Peyer's patch (tissue), 4 donors: ENCODE measurements at regions not wholly inside any gene's neighbourhood (a gene's known extent, or its start where the extent isn't known, plus 50 kb on each side); places are given as distances from the start of the nearest gene placed in this dataset.
A peak's percentile ranks its signal among the peaks of the same experiment; 100 is the strongest.

Experiments
- DNase-seq, 3 donors: peaks; one replicate each; pipeline ENCODE4 v3.0.0-alpha.2; 2017 to 2019
- H3K27ac ChIP-seq, 4 donors: fragments of 200-600 bp; sonication (generic); one replicate each; pipeline ENCODE4 v1.5.1; 2016 to 2019
- H3K27me3 ChIP-seq, 2 donors: fragments of 200-600 bp; sonication (generic); one replicate each; pipeline ENCODE4 v1.5.1; 2019
- H3K36me3 ChIP-seq, 3 donors: fragments of 200-600 bp; sonication (generic); one replicate each; pipeline ENCODE4 v1.5.1; 2016 to 2019
- H3K4me1 ChIP-seq, 4 donors: fragments of 200-600 bp; sonication (generic); one replicate each; pipeline ENCODE4 v1.5.1; 2016 to 2019
- H3K4me3 ChIP-seq, 4 donors: fragments of 200-600 bp; sonication (generic); 1 replicate in 3 of 4; 2 replicates in 1 of 4; pipeline ENCODE4 v1.5.1; 2016 to 2019; ENCODE audit warnings: mild to moderate bottlenecking in 1 of 4
- H3K9me3 ChIP-seq, 4 donors: fragments of 200-600 bp; sonication (generic); one replicate each; pipeline ENCODE4 v1.5.1; 2016 to 2019; ENCODE audit warnings: mild to moderate bottlenecking in 1 of 4
- CTCF ChIP-seq, 6 experiments: fragments of 450-650 bp in 4 of 6; fragments of 200-600 bp in 2 of 6; sonication (generic) in 1 of 6; IDR thresholded peaks; one replicate each; pipeline ENCODE4 v1.5.1; 2017 to 2019; ENCODE audit warnings: antibody characterized with exemption in 6 of 6, mild to moderate bottlenecking in 3 of 6, moderate library complexity in 1 of 6
- POLR2A ChIP-seq, 2 donors: fragments of 450-650 bp; IDR thresholded peaks; one replicate each; pipeline ENCODE4 v1.5.1; 2017; ENCODE audit warnings: antibody characterized with exemption in 2 of 2, mild to moderate bottlenecking in 2 of 2, moderate library complexity in 2 of 2

DNA sequence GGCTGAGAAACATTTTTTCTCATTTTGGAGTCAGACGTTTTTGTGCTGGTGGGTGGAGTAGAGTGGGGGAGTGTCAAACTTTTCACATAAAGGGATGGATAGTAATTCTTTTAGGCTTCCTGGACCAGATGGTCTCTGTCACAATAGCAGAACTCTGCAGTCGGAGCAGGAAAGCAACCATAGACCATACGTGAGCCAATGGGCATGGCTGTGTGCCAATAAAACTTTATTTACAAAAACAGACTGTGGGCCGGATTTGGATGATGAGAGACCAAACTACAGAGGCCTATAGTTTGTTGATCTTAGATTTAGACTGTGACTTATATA is 70.8 kb upstream of the SLC22A23 start:
- Histone ChIP-seq H3K4me1 (no peaks in the 10 kb centered on the region), H3K4me3 (no peak overlapping the region), H3K36me3 (no peaks in the 10 kb centered on the region), H3K9me3 (no peaks in the 10 kb centered on the region), H3K27me3 (no peaks in the 10 kb centered on the region), H3K27ac (no peak overlapping the region)
- no peak for DNase-seq
- no peak for TF ChIP-seq CTCF (IDR thresholded peaks at IDR 0.05)
- no peak for TF ChIP-seq POLR2A (IDR thresholded peaks at IDR 0.05)

- no peak overlapping the region for H3K4me3 ChIP-seq
- TF ChIP-seq POLR2A (IDR thresholded peaks at IDR 0.05) (no peak), CTCF (IDR thresholded peaks at IDR 0.05) (no peak)
- H3K27me3 ChIP-seq, result no peaks in the 10 kb centered on the region
- no peak overlapping the region for H3K27ac ChIP-seq
- no peaks in the 10 kb centered on the region for H3K4me1 ChIP-seq
- no peaks in the 10 kb centered on the region for H3K36me3 ChIP-seq
- no peaks in the 10 kb centered on the region for H3K9me3 ChIP-seq
- no peak for DNase-seq
Measured at GRCh38 chr6:3526962-3527650, 70.3 kb upstream of the SLC22A23 start.

DNA sequence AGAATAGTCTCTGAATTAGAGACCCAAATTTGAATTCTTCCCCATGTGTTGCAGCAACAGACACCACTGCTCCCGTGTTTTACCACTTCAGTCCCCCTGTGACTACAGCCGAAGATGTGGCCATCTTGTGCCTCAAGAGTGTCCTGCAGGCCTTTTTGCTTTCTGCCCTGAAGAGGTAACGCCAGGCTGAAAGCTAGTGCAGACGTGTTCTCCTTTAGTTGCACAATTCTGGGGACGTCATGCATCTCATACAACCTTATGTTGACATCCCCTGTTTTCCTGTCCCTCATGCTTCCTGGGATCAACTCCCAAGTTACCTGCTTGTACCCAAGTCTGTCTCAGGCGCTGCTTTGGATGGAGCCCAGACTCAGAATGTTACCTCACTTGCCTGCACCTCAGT is 69.1 kb upstream of the SLC22A23 start:
- Histone ChIP-seq H3K4me1 (no peaks in the 10 kb centered on the region), H3K36me3 (no peaks in the 10 kb centered on the region), H3K9me3 (no peaks in the 10 kb centered on the region), H3K27ac (no peak overlapping the region), H3K27me3 (no peaks in the 10 kb centered on the region), H3K4me3 (no peak overlapping the region)
- TF ChIP-seq POLR2A (IDR thresholded peaks at IDR 0.05) (no peak), CTCF (IDR thresholded peaks at IDR 0.05) (no peak)
- DNase-seq, result no peak

GRCh38 chr6:3524456-3524855 is 67.6 kb upstream of the SLC22A23 start:
- no peaks in the 10 kb centered on the region for H3K36me3 ChIP-seq
- no peaks in the 10 kb centered on the region for H3K27me3 ChIP-seq
- TF ChIP-seq CTCF (IDR thresholded peaks at IDR 0.05) (no peak), POLR2A (IDR thresholded peaks at IDR 0.05) (no peak)
- DNase-seq, result no peak
- H3K9me3 ChIP-seq, result no peaks in the 10 kb centered on the region
- H3K27ac ChIP-seq, result no peak overlapping the region
- no peak overlapping the region for H3K4me3 ChIP-seq
- no peaks in the 10 kb centered on the region for H3K4me1 ChIP-seq

- no peak overlapping the region for H3K4me3 ChIP-seq
- H3K4me1 ChIP-seq, result no peaks in the 10 kb centered on the region
- H3K9me3 ChIP-seq, result no peaks in the 10 kb centered on the region
- no peak for DNase-seq
- TF ChIP-seq POLR2A (IDR thresholded peaks at IDR 0.05), result no peak
- TF ChIP-seq CTCF (IDR thresholded peaks at IDR 0.05), result no peak
- peak overlapping the region in 1 of 4 donors; percentile 65 for H3K27ac ChIP-seq
- no peaks in the 10 kb centered on the region for H3K27me3 ChIP-seq
- no peaks in the 10 kb centered on the region for H3K36me3 ChIP-seq
Measured at GRCh38 chr6:3523966-3524365, 67.1 kb upstream of the SLC22A23 start.

DNA sequence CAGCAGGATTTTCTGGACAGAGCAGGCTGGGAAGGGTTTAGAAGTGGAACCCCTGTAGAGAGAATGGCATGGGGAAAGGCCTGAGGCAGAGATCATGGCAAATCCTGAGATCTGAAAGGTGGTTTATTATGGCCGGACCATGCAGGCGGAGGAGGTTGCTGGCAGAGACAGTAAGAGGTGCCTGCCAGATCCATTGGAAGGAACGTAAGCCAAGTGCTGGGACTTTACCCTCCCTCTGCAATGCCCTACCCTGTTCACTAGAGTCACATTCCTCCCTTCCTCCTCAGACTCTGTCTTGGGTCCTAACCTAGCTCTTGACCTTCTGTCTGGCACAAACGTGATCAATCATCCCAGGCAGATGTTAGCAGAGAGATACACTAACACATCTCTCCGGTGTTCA is 66.4 kb upstream of the SLC22A23 start:
- no peak overlapping the region for H3K4me3 ChIP-seq
- peaks cover 0 to 5% (median 0%) of the 10 kb centered on the region in 4 donors for H3K4me1 ChIP-seq
- no peaks in the 10 kb centered on the region for H3K36me3 ChIP-seq
- H3K27ac ChIP-seq, result peak overlapping the region in 2 of 4 donors; percentile 48 to 65
- DNase-seq, result peak in 1 of 3 donors; percentile 64
- no peaks in the 10 kb centered on the region for H3K27me3 ChIP-seq
- no peak for TF ChIP-seq POLR2A (IDR thresholded peaks at IDR 0.05)
- TF ChIP-seq CTCF (IDR thresholded peaks at IDR 0.05), result no peak
- H3K9me3 ChIP-seq, result no peaks in the 10 kb centered on the region
